Liver (tissue), 7 donors: ENCODE measurements at regions not wholly inside any gene's neighbourhood (a gene's known extent, or its start where the extent isn't known, plus 50 kb on each side); places are given as distances from the start of the nearest gene placed in this dataset.

Source experiments
- DNase-seq: peaks from one replicate; pipeline ENCODE4 v3.0.0-alpha.2; 2017; ENCODE audit warnings: low spot score
- H3K27ac ChIP-seq, 2 donors: one replicate each; pipeline ENCODE4 v1.7.0; 2013; ENCODE audit warnings: inconsistent platforms in 2 of 2, low read length in 2 of 2, control low read depth in 1 of 2, low read depth in 1 of 2, mild to moderate bottlenecking in 1 of 2
- H3K27me3 ChIP-seq, 4 donors: one replicate each; pipeline versions ENCODE4 v1.6.1 to v1.7.0; 2013; ENCODE audit warnings: low read length in 3 of 4, inconsistent platforms in 1 of 4, mild to moderate bottlenecking in 1 of 4, moderate library complexity in 1 of 4; ENCODE audit not compliant: control insufficient read depth in 4 of 4, insufficient read depth in 4 of 4
- H3K36me3 ChIP-seq, 4 donors: one replicate each; pipeline versions ENCODE4 v1.6.1 to v1.7.0; 2013; ENCODE audit warnings: low read length in 3 of 4, mild to moderate bottlenecking in 3 of 4, low read depth in 1 of 4, moderate library complexity in 1 of 4; ENCODE audit not compliant: control insufficient read depth in 4 of 4, insufficient read depth in 3 of 4
- H3K4me1 ChIP-seq, 4 donors: one replicate each; pipeline versions ENCODE4 v1.6.1 to v1.7.0; 2013; ENCODE audit warnings: low read length in 3 of 4, mild to moderate bottlenecking in 3 of 4, moderate library complexity in 1 of 4; ENCODE audit not compliant: control insufficient read depth in 4 of 4, insufficient read depth in 4 of 4
- H3K4me3 ChIP-seq, 3 donors: one replicate each; pipeline versions ENCODE4 v1.6.1 to v1.7.0; 2013; ENCODE audit warnings: low read length in 3 of 3, control low read depth in 1 of 3, low read depth in 1 of 3, mild to moderate bottlenecking in 1 of 3
- H3K9ac ChIP-seq, 2 donors: one replicate each; pipeline ENCODE4 v1.7.0; 2013; ENCODE audit warnings: low read length in 2 of 2, mild to moderate bottlenecking in 2 of 2, moderate library complexity in 2 of 2, control low read depth in 1 of 2, low read depth in 1 of 2
- H3K9me3 ChIP-seq, 4 donors: one replicate each; pipeline versions ENCODE4 v1.6.1 to v1.7.0; 2013; ENCODE audit warnings: low read length in 3 of 4; ENCODE audit not compliant: control insufficient read depth in 4 of 4
- JUND ChIP-seq, 2 donors: IDR thresholded peaks; 2 replicates each; pipeline ENCODE4 v1.6.1; 2016; ENCODE audit warnings: antibody characterized with exemption in 2 of 2
- NR2F2 ChIP-seq: IDR thresholded peaks from 2 replicates; pipeline ENCODE4 v1.6.1; 2016; ENCODE audit warnings: antibody characterized with exemption
- RXRA ChIP-seq, 2 donors: IDR thresholded peaks; 2 replicates each; pipeline ENCODE4 v1.6.1; 2017 to 2018; ENCODE audit warnings: antibody characterized with exemption in 2 of 2, mild to moderate bottlenecking in 1 of 2
- TAF1 ChIP-seq: conservative IDR thresholded peaks from 2 replicates; pipeline ENCODE4 v1.6.1; 2016; ENCODE audit warnings: antibody characterized with exemption, mild to moderate bottlenecking
- YY1 ChIP-seq: IDR thresholded peaks from 2 replicates; pipeline ENCODE4 v1.6.1; 2016; ENCODE audit warnings: antibody characterized with exemption, mild to moderate bottlenecking
- WGBS: extraction: QIAGEN DNeasy Blood & Tissue Kit; methylation state at CpG from one replicate; pipeline ENCODE4 v1.1.7; 2013; 5-methylcytosine and 5-hydroxymethylcytosine counted together
- TF ChIP-seq, protein P1 (sequence below): IDR thresholded peaks from 2 replicates; pipeline ENCODE4 v1.6.1; 2016; ENCODE audit warnings: antibody characterized with exemption
- TF ChIP-seq, protein P2 (sequence below): IDR thresholded peaks from 2 replicates; pipeline ENCODE4 v1.6.1; 2016; ENCODE audit warnings: antibody characterized with exemption, mild to moderate bottlenecking
- TF ChIP-seq, protein P3 (sequence below): IDR thresholded peaks from 2 replicates; pipeline ENCODE4 v1.6.1; 2016; ENCODE audit warnings: antibody characterized with exemption
- donor health status: healthy.
- donor health status: healthy.
- donor health status: healthy.
- donor health status: healthy.

DNA sequence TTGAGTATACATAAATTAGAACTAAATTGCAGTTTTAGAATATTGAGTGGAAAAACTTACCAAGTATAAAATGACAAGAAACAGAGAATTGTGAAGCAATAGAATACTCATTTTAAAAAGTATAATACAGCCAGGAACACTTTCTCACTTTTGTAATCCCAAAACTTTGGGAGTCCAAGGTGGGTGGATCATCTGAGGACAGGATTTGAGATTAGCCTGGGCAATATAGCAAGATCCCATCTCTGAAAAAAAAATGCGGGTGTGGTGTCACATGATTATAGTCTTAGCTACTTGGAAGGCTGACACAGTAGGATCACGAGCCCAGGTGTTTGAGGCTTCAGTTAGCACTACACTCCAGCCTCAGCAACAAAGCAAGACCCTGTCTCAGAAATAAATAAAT, 440.9 kb upstream of the POT1 start:
- 59% methylated on average over 2 of the region's 2 CpGs for WGBS
- peaks cover 0 to 5% (median 0%) of the 10 kb centered on the region in 4 donors for H3K27me3 ChIP-seq
- no peaks in the 10 kb centered on the region for H3K9me3 ChIP-seq
- TF ChIP-seq, protein P1, sequence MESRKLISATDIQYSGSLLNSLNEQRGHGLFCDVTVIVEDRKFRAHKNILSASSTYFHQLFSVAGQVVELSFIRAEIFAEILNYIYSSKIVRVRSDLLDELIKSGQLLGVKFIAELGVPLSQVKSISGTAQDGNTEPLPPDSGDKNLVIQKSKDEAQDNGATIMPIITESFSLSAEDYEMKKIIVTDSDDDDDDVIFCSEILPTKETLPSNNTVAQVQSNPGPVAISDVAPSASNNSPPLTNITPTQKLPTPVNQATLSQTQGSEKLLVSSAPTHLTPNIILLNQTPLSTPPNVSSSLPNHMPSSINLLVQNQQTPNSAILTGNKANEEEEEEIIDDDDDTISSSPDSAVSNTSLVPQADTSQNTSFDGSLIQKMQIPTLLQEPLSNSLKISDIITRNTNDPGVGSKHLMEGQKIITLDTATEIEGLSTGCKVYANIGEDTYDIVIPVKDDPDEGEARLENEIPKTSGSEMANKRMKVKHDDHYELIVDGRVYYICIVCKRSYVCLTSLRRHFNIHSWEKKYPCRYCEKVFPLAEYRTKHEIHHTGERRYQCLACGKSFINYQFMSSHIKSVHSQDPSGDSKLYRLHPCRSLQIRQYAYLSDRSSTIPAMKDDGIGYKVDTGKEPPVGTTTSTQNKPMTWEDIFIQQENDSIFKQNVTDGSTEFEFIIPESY, result no peak
- TF ChIP-seq NR2F2 (no peak), RXRA (IDR thresholded peaks at IDR 0.05) (no peak), YY1 (no peak), JUND (IDR thresholded peaks at IDR 0.05) (no peak)
- TF ChIP-seq, protein P2, sequence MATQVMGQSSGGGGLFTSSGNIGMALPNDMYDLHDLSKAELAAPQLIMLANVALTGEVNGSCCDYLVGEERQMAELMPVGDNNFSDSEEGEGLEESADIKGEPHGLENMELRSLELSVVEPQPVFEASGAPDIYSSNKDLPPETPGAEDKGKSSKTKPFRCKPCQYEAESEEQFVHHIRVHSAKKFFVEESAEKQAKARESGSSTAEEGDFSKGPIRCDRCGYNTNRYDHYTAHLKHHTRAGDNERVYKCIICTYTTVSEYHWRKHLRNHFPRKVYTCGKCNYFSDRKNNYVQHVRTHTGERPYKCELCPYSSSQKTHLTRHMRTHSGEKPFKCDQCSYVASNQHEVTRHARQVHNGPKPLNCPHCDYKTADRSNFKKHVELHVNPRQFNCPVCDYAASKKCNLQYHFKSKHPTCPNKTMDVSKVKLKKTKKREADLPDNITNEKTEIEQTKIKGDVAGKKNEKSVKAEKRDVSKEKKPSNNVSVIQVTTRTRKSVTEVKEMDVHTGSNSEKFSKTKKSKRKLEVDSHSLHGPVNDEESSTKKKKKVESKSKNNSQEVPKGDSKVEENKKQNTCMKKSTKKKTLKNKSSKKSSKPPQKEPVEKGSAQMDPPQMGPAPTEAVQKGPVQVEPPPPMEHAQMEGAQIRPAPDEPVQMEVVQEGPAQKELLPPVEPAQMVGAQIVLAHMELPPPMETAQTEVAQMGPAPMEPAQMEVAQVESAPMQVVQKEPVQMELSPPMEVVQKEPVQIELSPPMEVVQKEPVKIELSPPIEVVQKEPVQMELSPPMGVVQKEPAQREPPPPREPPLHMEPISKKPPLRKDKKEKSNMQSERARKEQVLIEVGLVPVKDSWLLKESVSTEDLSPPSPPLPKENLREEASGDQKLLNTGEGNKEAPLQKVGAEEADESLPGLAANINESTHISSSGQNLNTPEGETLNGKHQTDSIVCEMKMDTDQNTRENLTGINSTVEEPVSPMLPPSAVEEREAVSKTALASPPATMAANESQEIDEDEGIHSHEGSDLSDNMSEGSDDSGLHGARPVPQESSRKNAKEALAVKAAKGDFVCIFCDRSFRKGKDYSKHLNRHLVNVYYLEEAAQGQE, result no peak
- TF ChIP-seq, protein P3, sequence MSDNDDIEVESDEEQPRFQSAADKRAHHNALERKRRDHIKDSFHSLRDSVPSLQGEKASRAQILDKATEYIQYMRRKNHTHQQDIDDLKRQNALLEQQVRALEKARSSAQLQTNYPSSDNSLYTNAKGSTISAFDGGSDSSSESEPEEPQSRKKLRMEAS, result no peak
- no peak overlapping the region for H3K4me3 ChIP-seq
- H3K27ac ChIP-seq, result no peak overlapping the region
- no peak overlapping the region for H3K9ac ChIP-seq
- no peaks in the 10 kb centered on the region for H3K4me1 ChIP-seq
- DNase-seq, result no peak
- H3K36me3 ChIP-seq, result no peaks in the 10 kb centered on the region

DNA sequence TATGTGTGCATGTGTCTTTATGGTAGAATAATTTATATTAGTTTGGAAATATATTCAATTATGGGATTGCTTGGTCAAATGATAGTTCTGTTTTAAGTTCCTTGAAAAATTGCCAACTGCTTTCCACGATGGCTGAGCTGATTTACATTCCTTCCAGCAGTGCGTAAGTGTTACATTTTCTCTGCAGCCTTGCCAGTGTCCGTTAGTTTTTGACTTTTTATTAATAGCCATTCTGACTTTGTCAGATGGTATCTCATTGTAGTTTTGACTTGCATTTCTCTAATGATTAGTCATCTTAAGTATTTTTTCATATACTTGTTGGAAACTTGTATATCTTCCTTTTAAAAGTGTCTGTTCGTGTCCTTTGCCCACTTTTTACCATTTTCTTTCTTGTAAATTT, 434.2 kb upstream of the POT1 start:
- Histone ChIP-seq H3K9me3 (no peaks in the 10 kb centered on the region), H3K27ac (no peak overlapping the region), H3K4me1 (no peaks in the 10 kb centered on the region), H3K36me3 (no peaks in the 10 kb centered on the region), H3K9ac (no peak overlapping the region), H3K4me3 (no peak overlapping the region), H3K27me3 (peaks cover 0 to 5% (median 0%) of the 10 kb centered on the region in 4 donors)
- WGBS, result 64% methylated on average over 4 of the region's 4 CpGs
- no peak for DNase-seq
- TF ChIP-seq, protein P2, result no peak
- no peak for TF ChIP-seq TAF1
